ENCODE measurements at regions not wholly inside any gene's neighbourhood (a gene's known extent, or its start where the extent isn't known, plus 50 kb on each side); places are given as distances from the start of the nearest gene placed in this dataset.

- H3K27ac ChIP-seq, result no peak overlapping the region
- H3K4me1 ChIP-seq (replicated peaks in 1 of 2), result peaks cover 0 to 5% of the 10 kb centered on the region in 2 donors
- H3K9me3 ChIP-seq (replicated peaks in 1 of 3), result no peaks in the 10 kb centered on the region
- no peak for DNase-seq
- H3K4me3 ChIP-seq, result no peak overlapping the region
- WGBS, 4 donors, result 46 to 59% (median 55%) methylated on average over 2 of the region's 2 CpGs
- H3K36me3 ChIP-seq (replicated peaks in 1 of 2), result no peaks in the 10 kb centered on the region
- no peaks in the 10 kb centered on the region for H3K27me3 ChIP-seq
- intact Hi-C loops (cut with DNase I), result no loop called here
- TF ChIP-seq CTCF (IDR thresholded peaks at IDR 0.05), result no peak
- no peak for TF ChIP-seq POLR2A (IDR thresholded peaks at IDR 0.05)
These were observed 131.6 kb upstream of the TCF21 start for GRCh38 chr6:133757335-133757734.

DNA sequence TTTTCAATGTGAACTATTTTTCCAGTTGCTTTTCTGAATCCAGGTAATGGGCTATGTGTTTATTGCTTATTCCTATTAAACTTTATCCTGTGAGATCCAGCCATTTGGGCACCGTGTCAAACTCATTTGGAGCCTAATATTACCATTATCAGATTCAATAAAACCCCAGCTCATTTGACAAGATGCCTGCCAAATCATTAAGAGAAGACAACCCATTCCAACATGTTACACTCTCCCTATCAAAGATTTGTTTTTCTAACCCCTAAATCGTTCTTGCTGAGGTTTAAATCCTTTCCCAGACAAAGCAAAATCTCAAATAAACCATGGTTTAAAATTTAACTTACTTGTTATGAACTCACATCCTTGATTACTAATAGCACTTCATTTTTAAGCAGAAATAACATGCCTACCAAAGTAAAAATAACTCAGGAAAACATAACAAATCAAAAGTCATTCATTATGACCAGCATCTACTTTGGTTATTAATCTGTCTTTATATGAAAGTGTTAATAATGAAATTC is 130.0 kb upstream of the TCF21 start:
- no peak overlapping the region for H3K4me3 ChIP-seq
- intact Hi-C loops (cut with DNase I), result no loop called here
- no peaks in the 10 kb centered on the region for H3K27me3 ChIP-seq
- 37 to 47% (median 41%) methylated on average over 2 of the region's 2 CpGs for WGBS, 4 donors
- H3K27ac ChIP-seq, result no peak overlapping the region
- no peaks in the 10 kb centered on the region for H3K36me3 ChIP-seq (replicated peaks in 1 of 2)
- no peak for DNase-seq
- H3K9me3 ChIP-seq (replicated peaks in 1 of 3), result no peaks in the 10 kb centered on the region
- TF ChIP-seq CTCF (IDR thresholded peaks at IDR 0.05), result no peak
- TF ChIP-seq POLR2A (IDR thresholded peaks at IDR 0.05), result no peak
- peaks cover 0 to 5% of the 10 kb centered on the region in 2 donors for H3K4me1 ChIP-seq (replicated peaks in 1 of 2)

DNA sequence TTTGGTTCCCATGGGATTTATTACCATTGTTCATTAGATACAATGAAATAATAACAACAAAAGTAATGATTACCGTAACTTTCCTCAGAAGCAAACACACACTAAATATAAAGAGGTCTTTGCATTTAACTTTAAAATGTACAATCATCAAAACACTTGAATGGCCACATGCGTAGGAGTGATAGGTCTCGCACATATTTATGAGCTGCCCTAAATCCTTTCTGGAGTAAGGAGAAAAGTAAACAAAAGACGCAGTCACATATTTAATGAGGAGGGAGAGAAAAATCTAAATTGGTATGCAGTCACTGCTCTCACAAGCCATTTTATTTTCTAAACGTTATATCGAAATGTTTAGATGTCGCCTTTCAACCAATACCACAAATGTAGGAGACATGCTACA is 129.4 kb upstream of the TCF21 start:
- Histone ChIP-seq H3K4me1 (replicated peaks in 1 of 2) (peaks cover 0 to 5% of the 10 kb centered on the region in 2 donors), H3K4me3 (no peak overlapping the region), H3K27ac (no peak overlapping the region), H3K9me3 (replicated peaks in 1 of 3) (no peaks in the 10 kb centered on the region), H3K36me3 (replicated peaks in 1 of 2) (no peaks in the 10 kb centered on the region), H3K27me3 (no peaks in the 10 kb centered on the region)
- TF ChIP-seq CTCF (IDR thresholded peaks at IDR 0.05) (no peak), POLR2A (IDR thresholded peaks at IDR 0.05) (no peak)
- intact Hi-C loops (cut with DNase I), result no loop called here
- WGBS, 4 donors, result 80 to 85% (median 83%) methylated on average over 7 of the region's 7 CpGs
- no peak for DNase-seq

- peaks cover 0 to 5% of the 10 kb centered on the region in 2 donors for H3K4me1 ChIP-seq (replicated peaks in 1 of 2)
- intact Hi-C loops (cut with DNase I), result no loop called here
- TF ChIP-seq POLR2A (IDR thresholded peaks at IDR 0.05) (no peak), CTCF (IDR thresholded peaks at IDR 0.05) (no peak)
- no peak overlapping the region for H3K4me3 ChIP-seq
- no peaks in the 10 kb centered on the region for H3K9me3 ChIP-seq (replicated peaks in 1 of 3)
- H3K27me3 ChIP-seq, result no peaks in the 10 kb centered on the region
- no peak overlapping the region for H3K27ac ChIP-seq
- WGBS, 4 donors, result 7 to 22% (median 14%) methylated on average over 1 of the region's 1 CpG
- no peaks in the 10 kb centered on the region for H3K36me3 ChIP-seq (replicated peaks in 1 of 2)
- no peak for DNase-seq
These were observed 127.2 kb upstream of the TCF21 start for GRCh38 chr6:133761706-133762105.

All from adrenal gland (tissue), 9 donors.